ENCODE measurements at regions not wholly inside any gene's neighbourhood (a gene's known extent, or its start where the extent isn't known, plus 50 kb on each side); places are given as distances from the start of the nearest gene placed in this dataset.

DNA sequence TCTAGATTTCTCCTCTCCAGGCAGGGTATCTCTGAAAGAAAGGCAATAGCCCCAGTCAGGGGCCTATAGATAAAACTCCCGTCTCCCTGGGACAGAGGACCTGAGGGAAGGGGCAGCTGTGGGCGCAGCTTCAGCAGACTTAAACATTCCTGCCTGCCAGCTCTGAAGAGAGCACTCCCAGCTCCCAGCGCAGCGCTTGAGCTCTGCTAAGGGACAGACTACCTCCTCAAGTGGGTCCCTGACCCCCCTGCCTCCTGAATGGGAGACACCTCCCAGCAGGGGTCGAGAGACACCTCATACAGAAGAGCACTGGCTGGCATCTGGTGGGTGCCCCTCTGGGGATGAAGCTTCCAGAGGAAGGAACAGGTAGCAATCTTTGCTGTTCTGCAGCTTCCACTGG, 556.9 kb downstream of the EPM2A start:
- in situ Hi-C loops (cut with HindIII; ENCODE audit: extremely low pct_ligation_motif_present, low pct_unique_long_range_greater_than_20kb), result no loop called here
- FAIRE-seq, result no peak
- CTCF ChIA-PET (ENCODE audit: low intra/inter-chr PET ratio, low total read pairs), result no interaction called here
- intact Hi-C loops (cut with micrococcal nuclease; ENCODE audit: unreplicated experiment), result no loop called here
- 26% methylated on average over 4 of the region's 5 CpGs for WGBS (ENCODE audit: low lambda C conversion rate)
- Histone ChIP-seq H3K27ac (ENCODE audit: extremely low read length, insufficient read depth, low read length) (no peak overlapping the region), H3K79me2 (ENCODE audit: insufficient read depth, low read length) (no peaks in the 10 kb centered on the region), H3K9ac (ENCODE audit: insufficient read depth, low read depth, low read length) (no peak overlapping the region), H4K20me1 (ENCODE audit: insufficient read depth, low read length) (no peaks in the 10 kb centered on the region), H3K36me3 (replicated peaks in 1 of 2; ENCODE audit: control insufficient read depth in 1 of 2, insufficient read depth in 2 of 2, low read length in 2 of 2) (no peaks in the 10 kb centered on the region), H2AFZ (ENCODE audit: low read length) (no peak overlapping the region), H3K4me1 (ENCODE audit: insufficient read depth, low read length) (no peaks in the 10 kb centered on the region), H3K9me3 (ENCODE audit: low read length) (no peaks in the 10 kb centered on the region), H3K4me2 (ENCODE audit: low read depth, low read length) (no peak overlapping the region), H3K4me3 (replicated peaks in 1 of 3; ENCODE audit: insufficient read depth in 1 of 3, low read depth in 2 of 3, low read length in 3 of 3) (no peak overlapping the region), H3K27me3 (ENCODE audit: control insufficient read depth in 1 of 2, insufficient read depth in 2 of 2, low read length in 2 of 2) (no peaks in the 10 kb centered on the region; a peak in 1 of 5 replicates)
- no peak for ATAC-seq
- TF ChIP-seq YEATS2 (CRISPR knock-in tag; IDR thresholded peaks at IDR 0.05; ENCODE audit: borderline replicate concordance) (no peak), PITX1 (CRISPR knock-in tag; IDR thresholded peaks at IDR 0.05) (no peak), ZNF883 (CRISPR knock-in tag; IDR thresholded peaks at IDR 0.05; ENCODE audit: not compliant biosample characterization) (no peak), ZFP36 (IDR thresholded peaks at IDR 0.05; ENCODE audit: borderline replicate concordance, low read depth, low read length, partially characterized antibody) (no peak), AKNA (CRISPR knock-in tag; IDR thresholded peaks at IDR 0.05; ENCODE audit: borderline replicate concordance) (no peak), BCL6 (CRISPR knock-in tag; IDR thresholded peaks at IDR 0.05) (no peak)
- no TSS peak for BruUV-seq (replicated peaks)
- DNase-seq (ENCODE audit: low spot score), result no peak
- POLR2A ChIA-PET, result no interaction called here

All from HepG2 (cell line).